CMK (cell line): ENCODE measurements at regions not wholly inside any gene's neighbourhood (a gene's known extent, or its start where the extent isn't known, plus 50 kb on each side); places are given as distances from the start of the nearest gene placed in this dataset.

Experiments
- DNase-seq: peaks from one replicate; pipeline ENCODE4 v3.0.0-alpha.2; 2010; ENCODE audit warnings: low read depth

DNA sequence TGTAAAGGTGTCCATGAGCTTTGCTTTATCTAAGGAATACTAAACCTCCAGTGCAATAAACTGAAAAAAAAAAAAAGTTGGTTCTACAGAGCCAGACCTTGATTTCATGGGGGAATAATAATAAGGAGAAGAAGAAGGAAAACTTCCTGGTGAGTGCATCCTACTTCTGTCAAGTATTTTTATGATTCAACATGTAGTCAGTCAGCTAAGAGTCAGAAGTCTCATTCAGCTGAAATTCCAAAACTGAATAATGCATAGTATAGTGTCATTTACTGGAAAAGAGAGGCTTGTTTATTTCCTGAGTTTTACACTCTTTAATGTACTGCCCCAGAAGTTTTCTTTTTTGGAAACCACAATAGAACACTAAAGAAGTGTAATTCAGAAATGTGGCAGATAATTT, 77.8 kb upstream of the TACR1 start:
- no peak for DNase-seq

DNA sequence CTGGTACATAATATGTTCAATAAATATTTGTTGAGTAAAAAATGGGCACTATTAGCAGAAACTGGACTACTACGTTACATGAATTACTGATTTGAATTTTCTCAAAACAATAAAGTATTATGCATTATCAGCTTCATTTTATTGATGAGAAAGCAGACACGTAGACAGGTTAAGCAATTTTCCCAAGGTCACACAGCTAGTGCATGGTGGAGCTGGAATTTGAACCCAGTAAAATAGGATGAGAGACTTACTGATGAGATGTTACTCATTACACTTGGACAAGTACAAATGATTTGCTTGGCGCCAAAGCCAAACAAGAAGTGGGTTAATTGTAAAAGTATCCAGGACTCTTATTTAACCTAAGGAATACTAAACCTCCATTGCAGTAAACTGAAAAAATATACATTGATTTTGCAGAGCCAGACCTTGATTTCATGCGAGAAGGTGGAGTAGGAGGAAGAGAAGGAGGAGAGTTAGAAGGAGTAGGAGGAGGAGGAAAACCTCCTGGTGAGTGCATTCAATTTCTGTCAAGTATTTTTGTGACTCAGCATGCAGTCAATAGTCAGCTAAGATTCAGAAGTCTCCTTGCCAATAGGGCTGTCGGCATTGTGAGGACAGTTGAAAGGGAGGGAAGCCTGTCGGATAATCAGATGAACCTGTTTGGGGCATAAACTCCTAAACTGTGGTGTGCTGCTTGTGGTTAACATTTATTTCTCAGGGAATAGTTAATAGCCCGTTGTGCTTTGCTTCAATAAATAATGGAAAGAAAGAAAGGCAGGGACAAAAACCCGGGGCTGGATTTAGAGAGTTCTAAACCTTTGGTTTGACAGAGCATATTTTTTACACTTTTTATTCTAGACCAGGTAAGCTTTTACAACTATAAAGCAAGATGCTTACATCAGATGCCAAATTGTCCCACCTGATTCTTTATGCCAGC, 77.0 kb upstream of the TACR1 start:
- DNase-seq, result no peak

DNA sequence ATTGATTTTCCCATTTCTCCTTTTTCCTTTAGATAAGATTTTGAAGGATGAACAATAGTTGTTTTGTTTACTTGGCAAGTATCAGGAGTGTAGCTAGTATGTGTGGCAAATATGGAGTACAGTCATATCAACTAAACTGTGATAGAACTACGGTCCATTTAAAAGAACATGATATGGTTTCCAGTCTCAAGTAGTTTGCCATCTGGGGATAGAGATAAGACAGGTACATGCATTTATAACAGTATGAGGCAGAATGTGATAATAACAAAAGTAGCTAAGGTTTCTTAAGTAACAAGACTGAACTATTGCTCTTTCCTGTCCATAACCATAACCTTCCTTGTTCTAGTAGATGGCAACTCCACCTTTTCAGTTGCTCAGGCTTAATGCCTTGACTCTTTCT, 75.6 kb upstream of the TACR1 start:
- no peak for DNase-seq

DNA sequence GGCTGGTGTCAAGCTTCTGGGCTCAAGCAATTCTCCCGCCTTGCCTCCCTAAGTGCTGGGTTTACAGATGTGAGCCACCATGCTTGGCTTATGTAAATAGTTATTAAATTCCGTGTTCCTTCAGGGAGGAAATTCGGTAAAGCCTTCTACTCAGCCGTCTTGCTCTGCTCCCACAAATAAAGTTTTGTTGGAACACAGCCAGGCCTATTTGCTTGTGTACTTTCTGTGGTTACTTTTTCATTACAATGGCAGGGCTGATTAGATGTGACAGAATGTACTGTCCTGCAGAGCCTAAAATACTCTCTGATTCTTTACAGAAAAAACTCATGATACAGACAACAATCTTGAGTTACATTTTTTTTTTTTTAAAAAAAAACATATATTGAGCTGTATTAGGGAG, 68.8 kb upstream of the TACR1 start:
- DNase-seq, result no peak

DNA sequence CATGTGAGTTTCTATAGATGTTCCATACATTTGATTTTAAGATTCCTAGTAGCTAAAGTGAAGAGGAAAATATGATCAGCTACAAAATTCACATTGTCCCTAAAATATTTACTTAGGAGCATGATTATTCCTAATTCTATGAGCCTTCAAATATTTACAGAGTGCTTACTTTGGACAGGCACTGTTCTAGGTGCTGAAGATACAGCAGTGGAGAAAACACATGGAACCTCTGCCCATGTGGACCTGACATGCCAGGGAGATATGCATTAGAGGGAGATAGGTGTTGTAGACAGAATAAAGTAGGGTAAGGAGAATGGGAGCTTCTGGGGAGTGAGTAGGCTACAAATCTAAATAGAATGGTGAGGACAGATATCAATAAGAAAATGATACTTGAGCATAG, 62.6 kb upstream of the TACR1 start:
- DNase-seq, result no peak

DNA sequence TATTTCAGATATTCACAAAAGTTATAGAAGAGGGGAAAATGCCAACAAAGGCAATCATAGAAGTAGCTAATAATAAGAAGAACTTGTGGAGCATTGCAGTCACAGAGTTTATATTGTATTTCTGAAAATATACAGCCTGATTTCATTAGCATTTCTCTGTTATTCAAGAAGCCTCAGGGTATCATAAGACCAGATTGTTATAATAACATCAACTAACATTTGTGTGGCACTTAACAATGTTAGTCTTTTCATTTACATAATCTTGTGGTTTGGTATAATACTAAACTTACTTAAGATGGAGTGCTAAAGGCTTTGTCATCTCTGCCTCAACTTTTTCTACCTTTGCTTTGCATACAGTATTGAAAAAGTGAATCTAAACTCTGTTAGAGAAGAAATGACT, 61.6 kb upstream of the TACR1 start:
- DNase-seq, result no peak

DNA sequence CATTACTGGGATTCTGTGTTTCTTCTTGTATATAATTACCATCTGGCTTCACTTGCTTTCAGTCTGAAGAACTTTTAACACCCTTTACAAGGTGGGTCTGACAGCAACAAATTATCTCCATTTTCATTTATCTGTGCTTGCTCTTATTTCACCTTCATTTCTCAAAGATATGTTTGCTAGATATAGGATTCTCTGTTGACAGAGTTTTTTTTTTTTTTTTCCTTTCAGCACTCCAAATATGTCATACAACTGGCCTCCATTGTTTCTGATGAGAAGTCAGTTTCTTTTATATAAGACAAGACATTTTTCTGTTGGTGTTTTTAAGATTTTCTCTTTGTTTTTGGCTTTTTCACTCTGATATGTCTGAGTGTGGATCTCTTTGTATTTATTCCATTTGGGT, 59.3 kb upstream of the TACR1 start:
- no peak for DNase-seq

DNA sequence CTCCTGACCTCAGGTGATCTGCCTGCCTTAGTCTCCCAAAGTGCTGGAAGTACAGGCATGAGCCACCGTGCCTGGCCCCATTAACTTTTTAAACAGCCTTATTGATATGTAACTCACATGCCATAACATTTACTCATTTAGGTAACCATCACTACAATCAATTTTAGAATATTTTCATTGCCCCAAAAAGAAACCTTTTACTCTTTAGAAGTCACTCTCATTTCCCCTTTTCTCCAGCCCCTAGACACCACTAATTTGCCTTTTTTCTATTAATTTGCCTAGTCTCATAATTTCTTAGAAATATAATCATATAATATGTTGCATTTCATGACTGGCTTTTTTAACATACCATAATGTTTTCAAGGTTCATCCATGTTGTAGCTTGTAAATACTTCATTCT, 57.2 kb upstream of the TACR1 start:
- DNase-seq, result no peak

DNA sequence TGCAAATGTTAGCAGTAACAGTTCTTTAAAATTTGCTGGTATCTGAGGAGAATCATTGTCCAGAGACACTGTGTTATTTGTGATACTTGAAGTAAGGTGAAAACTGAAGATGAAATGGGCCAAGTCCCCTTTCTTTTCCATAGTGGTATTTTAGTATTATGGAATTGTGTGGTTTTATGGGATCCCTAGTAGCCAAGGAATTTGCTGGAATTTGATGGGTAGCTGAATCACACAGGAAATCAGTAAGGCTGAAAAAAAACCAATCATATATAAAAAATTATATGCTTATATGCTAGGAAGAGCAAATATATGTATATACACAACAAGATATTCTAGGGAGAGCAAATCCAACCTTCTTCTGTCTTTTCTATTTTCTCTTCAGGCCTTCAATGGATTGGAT, 54.2 kb upstream of the TACR1 start:
- no peak for DNase-seq

DNA sequence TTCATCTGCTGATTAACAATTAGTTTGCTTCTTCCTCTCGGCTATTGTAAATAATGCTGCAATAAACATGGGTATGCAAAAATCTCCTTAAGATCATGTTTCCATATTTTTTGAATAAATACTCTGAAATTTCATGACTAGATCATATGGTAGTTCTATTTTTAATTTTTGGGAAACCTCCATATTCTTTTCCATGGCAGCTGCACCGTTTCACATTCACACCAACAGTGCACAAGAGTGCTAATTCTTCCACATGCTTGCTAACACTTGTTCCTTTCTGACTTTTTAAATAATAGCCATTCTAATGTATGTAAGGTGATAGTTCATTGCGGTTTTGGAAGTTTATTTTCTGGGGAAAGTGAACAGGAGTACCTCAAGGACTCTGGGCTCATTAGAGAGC, 52.6 kb upstream of the TACR1 start:
- DNase-seq, result no peak
